ENCODE measurements at regions not wholly inside any gene's neighbourhood (a gene's known extent, or its start where the extent isn't known, plus 50 kb on each side); places are given as distances from the start of the nearest gene placed in this dataset.

DNA sequence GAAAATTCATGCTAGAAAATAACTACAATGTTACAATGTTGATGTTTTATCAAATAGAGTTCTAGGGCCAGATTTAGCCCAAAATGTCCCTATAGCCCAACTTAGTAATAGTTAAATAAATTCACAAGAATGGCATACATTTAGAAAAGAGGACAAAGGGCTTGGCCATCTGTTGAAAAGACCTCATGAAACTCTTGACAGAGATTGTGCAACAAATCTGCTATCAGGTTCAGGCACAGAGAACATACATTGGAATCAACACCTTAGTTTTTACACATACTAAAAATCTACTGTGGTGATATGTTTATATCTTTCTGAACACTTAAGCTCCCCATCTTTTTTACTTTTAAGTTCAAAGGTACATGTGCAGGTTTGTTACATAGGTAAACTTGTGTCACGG, 298.3 kb upstream of the DACH1 start:
- DNase-seq (ENCODE audit: low spot score), result no peak

DNA sequence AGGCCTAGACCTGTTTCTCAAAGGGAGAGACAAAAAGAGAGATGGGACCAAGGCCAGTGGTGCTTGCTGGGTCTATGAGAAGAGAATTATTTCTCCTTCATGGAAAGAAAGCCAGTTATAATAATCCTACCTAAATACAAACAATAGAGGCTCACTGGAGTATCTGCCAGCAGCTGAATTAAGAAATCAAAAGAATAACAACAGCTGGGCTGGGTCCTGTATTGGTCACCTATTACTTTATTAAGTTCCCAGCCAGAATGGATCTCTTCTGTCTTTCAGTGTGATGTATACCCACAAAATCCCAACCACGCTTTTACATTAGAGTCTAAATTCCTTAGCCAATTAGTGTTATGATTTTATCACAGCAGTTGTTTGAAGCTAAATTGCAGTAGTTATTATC, 297.8 kb upstream of the DACH1 start:
- DNase-seq (ENCODE audit: low spot score), result no peak

DNA sequence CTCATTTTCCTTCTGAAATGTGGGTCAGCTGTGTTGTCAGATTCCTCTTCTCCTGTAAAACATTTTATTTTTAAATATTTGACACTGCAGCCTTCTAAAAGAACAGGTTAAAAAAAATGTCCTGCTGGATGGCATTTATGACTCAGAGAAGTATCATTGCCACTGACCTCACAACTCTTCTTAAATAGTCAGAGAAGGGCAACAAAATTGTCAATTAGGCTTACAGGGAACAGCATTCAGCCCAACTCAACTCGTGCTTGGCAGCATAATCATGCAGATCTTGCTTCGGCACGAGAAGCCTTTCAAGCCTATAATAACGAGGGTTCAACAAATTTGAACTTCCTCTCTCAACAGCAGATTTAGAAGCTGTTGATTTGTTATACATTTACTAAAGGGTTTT, 296.7 kb upstream of the DACH1 start:
- no peak for DNase-seq (ENCODE audit: low spot score)

DNA sequence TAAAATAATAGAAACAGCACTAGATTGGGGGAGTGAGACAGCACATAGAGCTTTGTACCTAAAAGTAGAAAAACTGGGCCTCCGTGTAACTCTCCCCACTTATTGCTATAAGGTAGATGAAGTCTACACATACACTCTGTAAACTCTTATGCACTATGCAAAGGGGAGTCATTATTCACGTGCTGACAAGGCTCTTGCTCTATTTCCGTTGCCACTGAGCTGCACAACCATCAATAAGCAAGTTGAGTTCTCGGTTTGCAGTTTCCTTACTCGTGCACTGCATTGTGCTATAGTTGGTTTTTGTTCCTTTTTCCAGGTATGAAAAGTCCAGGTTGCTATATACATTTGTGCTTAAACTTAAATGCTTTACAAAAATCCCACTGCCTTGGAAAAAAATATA, 294.0 kb upstream of the DACH1 start:
- no peak for DNase-seq (ENCODE audit: low spot score)

DNA sequence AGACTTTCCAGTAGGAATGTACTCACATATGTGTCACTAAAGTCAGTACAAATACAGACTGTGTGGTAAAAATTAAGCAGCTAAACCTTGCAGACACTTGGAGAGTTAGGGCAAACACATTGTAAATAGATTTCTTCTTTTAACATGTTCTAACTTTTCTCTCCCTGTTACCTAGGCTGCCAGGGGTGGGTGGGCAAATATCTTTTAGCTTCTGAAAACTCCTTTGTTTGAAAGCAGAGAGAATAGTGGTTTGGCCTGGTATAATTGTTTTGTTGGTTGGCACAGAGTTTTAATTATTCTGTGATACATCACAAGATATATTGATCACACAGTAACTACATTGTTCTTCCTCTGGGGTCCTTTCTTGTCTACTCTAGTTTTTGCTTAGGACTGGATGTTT, 289.8 kb upstream of the DACH1 start:
- no peak for DNase-seq (ENCODE audit: low spot score)

DNA sequence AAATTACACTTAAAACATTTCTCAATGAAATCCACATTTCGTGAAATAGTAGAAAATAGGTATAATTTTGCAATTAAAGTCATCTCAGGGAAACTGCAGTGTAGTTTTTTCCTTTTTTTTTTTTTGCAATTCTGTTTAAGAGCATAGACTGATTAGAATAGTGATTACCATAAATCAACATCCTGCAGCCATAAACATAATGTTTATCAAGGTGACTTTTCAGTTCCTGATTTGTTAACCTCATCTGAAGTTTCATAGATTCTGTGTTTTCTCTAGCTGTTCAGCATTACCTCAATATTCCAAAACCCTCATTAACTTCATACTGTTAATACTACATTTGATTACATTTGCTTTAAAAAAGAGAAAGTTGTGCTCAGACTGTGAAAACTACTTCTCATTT, 286.3 kb upstream of the DACH1 start:
- DNase-seq (ENCODE audit: low spot score), result no peak

DNA sequence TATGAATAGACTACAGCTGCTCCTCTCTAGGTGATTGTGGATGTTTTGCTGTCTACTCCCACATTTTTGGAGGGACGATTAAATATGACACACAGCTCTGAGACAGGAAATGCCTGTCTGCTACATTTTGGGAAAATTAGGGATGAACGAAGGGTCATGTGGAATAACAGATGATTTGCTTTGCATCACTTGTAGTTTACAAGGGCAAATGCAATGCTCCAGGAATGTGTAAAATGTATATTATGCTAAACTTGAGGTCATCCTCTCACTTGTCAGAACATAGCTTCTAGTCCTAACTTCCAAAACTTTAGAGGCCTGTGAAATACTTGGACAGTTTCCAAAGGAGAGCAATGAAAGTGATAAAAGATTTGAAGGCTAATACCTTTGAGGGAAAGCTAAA, 284.2 kb upstream of the DACH1 start:
- DNase-seq (ENCODE audit: low spot score), result no peak

DNA sequence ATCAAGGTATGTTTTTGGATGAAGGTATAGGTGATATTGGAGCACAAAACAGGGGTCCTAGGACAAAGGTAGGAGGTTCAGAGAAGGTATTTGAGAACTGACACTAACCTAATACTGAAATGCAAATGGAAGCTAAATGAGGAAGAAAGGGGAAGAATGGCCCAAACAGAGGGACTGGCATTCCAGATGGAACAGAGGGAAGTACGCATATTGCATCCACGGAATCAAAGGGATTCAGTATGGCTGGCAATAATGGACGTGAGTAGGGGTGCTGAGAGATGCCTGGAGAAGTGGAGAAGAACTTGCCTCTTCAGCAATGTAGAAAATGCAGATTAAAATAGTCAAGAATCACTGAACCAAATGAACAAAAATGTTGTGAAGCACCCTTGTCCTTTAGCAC, 283.5 kb upstream of the DACH1 start:
- DNase-seq (ENCODE audit: low spot score), result no peak

DNA sequence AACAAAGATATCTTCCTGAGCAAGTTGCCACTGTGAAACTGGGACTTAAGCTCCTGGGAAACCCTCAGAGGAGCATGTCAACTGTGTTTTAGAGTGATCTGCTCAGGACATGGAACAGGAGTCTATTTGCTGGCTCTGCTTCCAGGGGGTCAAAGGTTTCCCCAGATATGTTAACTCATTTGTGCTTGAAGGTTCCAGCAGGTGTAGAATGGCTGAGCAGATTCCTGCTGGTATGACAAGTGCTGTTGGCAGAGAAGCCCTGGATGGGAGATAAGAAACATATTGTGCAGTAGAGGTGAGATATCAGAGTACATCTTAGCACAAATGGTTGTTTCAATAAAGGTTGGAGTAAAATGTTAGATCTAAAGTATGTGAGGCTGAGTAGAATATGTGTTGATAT, 282.7 kb upstream of the DACH1 start:
- no peak for DNase-seq (ENCODE audit: low spot score)

DNA sequence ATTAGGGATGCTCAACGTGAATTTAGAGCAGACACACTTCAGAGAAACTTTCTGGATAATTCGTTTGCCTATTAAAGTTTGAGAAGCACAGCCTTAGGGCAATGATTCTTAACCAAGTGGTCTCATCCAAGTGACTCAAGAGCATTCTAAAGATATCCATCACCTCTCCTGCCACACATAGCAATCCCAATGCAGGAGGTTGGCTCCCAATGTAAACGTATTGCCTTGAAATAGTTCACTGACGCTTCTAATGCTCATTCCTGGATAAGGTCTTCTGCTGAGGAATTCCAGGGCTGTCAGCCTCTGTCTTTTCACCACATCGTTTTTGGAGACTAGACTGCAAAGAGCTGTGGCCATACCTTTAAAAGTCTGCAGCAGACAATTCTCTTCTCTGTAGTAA, 279.8 kb upstream of the DACH1 start:
- DNase-seq (ENCODE audit: low spot score), result no peak

DNA sequence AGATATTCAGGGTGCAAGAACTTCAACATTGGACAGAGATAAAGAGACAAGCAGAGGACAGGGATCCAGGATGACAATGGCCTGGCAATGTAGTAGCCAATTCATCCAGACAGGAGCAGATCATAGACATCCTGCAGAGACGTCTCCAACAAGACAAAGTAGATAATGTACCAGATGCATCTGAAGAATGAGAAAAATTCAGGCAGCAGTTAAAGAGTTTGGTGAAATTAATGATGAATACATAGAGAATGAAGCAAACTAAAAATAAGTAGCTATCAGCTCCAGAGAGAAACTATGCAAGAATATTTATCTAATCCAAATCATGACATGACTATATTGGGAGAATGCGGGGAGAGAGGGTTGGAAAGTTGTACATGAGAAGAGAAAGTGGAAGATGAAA, 278.4 kb upstream of the DACH1 start:
- DNase-seq (ENCODE audit: low spot score), result no peak

DNA sequence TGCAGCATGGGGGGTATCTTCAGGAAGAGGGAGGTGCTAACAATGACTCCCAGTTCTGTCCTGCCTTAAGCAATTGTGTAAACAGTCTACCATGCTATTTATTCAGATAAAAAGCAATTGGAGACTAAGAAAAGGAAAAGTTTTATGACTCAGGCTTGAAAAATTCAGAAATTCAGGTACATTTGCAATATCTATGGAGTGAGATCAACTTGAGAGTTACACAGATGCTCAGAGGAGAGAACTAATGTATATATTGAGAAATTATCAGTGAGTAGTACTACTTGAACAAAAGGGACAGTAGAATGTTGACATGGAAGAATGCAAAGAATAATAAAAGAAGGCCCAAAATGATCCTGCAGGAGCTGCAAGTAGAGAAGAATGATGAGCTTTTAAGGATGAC, 277.6 kb upstream of the DACH1 start:
- no peak for DNase-seq (ENCODE audit: low spot score)

DNA sequence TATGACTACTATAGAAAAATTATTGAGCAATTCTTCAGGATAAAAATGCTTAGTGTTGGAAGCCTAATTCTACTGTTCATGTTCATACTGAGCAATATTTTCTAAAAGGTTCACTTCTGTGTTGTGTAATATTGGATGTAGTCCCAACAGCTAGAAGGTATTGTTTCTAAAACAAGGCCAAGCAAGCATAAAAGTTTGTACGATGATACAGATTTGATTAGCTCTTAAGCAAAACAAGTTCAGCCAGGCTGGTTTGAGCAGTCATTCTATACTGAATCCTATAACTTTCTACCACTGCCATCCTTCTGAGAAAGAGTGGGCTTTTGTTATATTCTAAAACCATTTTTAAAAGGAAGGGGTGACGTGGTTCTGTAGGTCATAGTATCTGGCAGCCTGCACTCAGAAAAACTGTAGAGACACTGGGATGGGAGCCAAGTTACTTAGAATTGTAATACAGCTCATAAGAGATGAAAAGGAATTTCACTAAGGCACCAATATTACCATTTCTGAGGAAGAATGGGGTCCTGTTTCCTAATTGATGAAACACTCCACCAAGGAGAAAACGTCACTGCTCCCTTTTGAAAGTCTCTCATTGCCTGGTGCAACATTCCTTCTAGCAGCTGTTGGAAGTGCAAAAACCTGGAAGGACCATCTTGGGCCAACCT, 275.0 kb upstream of the DACH1 start:
- DNase-seq (ENCODE audit: low spot score), result no peak

DNA sequence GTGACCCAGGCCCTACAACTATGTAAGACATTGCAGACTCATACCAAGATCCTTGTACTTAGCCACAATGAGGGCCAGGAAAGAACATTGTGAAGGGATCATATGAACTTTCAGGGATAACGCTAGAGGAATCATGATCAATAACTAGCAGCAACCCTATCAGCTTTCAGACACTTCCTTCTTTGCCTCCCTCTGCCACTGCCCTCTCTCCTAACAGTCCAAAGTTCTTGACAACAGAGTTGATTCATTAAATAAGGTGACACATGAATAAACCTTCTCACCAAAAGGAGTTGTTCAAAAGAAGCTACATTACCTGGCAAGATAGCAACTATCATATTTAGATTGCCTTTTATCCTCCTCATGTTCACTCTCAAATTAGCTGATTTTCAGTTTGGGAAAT, 272.2 kb upstream of the DACH1 start:
- no peak for DNase-seq (ENCODE audit: low spot score)

DNA sequence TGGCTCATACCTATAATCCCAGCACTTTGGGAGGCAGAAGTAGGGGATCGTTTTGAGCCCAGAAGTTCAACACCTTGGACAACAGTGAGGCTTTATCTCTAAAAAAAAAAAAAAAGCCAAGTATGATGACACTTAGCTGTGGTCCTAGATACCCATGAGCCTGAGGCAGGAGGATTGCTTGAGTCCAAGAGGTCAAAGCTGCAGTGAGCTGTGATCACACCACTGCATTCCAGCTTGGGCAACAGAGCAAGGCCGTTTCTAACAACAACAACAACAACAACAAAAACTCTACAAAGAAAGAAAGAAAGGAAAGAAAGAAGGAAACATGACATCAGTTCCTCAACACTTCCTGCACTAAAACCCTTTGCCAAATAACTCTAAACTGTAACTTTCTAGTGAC, 265.1 kb upstream of the DACH1 start:
- DNase-seq (ENCODE audit: low spot score), result no peak

DNA sequence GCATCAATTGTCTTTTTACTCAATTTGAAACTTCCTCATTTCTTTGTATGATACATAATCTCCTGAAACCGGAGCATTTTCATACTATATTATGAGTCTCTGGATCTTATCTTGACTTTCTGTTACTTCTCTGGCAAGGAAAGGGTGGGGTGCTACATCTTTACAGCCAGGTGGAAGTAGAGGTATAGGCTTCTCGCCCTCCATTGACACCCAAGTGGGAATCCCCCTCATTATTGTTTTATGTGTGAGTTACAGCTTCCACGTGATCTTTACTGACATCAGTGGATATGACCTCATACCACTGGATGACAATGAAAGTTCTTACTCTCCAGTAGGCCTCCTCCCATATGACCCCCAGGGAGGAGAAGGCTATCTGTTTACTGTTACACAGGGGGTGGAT, 262.1 kb upstream of the DACH1 start:
- DNase-seq (ENCODE audit: low spot score), result no peak

DNA sequence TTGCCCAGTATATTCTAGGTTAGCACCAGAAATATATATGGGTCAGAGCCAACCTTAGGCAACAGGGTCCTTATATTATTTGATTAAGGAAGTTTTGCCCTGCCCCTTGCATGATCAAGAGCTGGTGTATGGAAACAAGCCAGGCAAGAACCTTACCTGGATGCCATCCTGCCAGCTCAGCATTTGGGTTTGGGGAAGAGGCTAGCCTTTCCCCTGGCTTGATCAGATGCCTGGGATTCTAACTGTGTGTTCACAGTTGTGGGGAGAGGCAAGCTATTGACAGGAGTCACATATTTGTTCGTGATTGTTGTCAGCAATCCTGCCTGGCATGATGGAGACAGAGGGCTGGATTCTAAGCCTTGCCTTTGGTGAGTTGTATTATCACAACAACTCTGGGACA, 260.0 kb upstream of the DACH1 start:
- DNase-seq (ENCODE audit: low spot score), result no peak

DNA sequence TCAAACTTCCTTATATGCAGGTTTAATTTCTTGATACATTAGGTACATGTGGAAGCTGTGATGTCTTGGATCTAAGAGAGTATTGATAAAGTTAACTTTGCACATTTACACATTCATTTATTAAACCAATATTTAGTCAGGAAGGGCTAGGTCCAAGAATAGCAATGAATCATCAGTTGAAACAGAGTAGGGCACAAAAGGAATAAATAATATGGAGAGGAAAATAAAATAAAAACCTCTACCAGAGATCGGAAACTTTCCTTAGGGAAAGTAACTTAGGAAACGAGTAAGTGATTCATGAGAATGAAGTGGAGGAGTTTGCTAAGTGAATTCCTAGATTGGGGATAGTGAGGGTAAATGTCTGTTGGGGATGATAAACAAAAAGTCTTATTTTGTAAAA, 259.4 kb upstream of the DACH1 start:
- DNase-seq (ENCODE audit: low spot score), result no peak

DNA sequence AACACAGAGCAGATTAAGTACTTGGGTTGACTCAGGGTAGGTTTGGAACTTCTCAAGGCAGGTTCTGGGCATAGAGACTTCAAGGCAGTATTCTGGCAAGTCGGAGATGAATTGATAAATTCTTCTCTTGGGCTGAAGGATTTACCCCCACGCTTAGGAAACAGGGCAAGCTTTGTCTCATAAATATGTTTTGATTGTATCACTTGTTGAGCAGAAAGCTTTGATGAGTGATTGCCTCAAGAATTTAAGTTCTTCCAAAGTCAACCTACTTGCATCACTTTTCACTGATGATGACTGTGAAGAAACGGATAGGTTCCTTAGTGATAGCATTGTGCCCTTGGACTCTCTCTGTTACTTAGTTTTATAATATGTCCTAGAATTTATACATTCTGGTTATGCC, 258.6 kb upstream of the DACH1 start:
- DNase-seq (ENCODE audit: low spot score), result no peak

DNA sequence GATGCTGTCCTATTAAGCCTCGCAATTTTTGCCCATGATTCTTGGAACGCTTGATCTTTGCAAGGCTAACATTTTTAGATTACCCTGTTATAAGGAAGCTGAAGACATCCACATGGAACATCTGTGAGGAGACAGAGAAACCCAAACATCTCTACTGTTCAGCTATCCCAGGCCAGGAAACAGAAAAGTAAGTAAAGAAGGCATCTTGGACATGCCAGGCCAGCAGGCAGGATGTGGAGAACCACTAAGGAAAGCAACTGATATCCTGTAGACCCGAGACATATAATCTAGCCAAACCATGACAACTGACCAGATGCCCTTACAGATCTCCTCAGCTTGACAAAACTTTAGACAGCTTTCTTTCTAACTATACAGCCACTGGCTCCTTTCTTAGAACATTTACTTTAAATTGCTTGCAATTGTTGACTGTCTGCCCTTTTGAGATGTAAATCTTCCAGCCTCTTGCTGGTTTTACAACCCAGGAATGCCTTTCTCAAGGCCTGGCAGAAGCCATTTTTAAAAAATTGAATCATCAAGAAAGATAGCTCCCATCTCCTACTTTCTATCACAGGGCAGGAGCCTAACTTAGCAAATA, 255.8 kb upstream of the DACH1 start:
- no peak for DNase-seq (ENCODE audit: low spot score)

DNA sequence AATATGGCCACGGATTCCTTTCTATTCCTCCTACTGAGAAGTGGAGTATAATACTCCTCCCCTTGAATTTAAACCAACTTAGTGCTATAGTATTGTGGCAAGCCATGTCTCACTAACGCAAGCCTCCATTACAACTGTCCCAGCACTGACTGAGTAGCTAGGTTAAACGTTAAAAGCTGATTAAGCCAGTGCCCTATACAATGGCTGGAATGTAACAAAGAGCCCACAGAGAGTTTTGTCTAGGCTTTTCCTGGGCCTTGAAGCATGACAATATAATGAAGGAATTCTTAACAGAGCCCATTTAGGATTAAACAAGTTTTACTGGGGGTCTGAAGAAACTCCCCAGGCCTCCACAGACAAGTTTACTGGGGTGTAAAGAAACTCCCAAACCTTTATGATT, 254.5 kb upstream of the DACH1 start:
- DNase-seq (ENCODE audit: low spot score), result no peak

DNA sequence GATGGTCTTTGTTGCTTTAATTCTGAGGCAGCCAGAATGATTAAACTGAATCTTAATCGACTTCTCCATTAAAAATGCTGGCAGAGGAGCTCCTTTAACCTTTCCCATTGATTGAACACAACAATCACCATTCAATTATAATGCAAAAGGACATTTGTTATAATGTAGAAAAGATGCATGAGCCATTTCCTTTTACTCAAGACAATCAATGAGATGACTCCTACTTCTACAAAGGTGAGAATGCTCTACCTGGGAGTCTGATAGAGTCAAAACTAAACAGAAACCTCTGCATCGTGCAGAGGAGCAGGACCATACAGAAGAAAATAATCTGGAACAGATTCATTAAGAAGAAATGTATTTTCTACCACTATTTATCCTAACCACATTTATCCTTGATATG, 253.6 kb upstream of the DACH1 start:
- DNase-seq (ENCODE audit: low spot score), result no peak

DNA sequence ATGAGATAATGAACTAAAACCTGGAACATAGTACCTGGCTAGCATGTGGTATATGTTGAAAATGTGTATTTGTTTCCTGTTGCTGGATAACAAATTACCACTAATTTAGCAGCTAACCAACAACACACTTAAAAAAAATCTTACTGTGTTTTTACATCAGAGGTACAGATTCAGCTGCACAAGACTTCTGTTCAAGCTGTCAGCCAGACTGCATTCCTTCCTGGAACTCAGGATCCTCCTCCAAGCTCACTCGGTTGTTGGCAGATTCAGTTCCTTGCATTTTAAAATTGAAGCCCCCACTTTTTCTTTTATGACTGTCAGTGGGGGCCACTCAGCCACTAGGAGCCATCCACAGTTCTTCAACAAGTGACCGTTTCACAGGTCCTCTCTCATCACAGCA, 246.9 kb upstream of the DACH1 start:
- DNase-seq (ENCODE audit: low spot score), result no peak

DNA sequence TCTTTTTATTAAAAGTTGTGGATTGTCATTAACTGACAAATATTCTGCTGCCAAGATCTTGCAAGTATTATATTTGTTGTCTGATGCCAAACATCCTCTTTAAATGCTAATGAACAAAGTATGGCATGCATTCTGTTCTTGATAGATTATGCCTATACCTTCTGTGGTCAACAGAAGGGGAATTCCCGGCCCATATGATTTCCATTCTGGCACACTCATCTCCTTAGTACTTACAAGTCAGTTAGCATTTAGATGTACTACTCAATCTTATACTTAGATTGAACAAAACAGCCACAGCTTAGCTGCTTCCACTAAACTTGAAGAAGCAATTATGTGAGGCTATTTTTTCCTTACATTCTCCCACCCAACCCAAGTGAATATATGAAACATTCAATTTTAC, 246.1 kb upstream of the DACH1 start:
- no peak for DNase-seq (ENCODE audit: low spot score)

DNA sequence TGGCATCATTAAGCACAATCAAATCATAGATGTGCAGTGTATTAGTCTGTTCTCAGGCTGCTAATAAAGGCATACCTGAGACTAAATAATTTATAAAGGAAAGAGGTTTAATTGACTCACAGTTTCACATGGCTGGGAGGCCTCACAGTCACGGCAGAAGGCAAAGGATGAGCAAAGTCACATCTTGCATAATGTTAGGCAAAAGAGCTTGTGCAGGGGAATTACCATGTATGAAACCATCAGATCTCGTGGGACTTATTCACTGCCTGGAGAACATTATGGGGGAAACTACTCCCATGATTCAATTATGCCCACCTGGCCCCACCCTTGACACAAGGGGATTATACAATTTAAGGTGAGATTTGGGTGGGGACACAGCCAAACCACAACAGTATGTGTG, 245.2 kb upstream of the DACH1 start:
- DNase-seq (ENCODE audit: low spot score), result no peak

Data from iPS-NIHi11 (cell line).